Left lung (tissue), 4 donors: ENCODE measurements at regions not wholly inside any gene's neighbourhood (a gene's known extent, or its start where the extent isn't known, plus 50 kb on each side); places are given as distances from the start of the nearest gene placed in this dataset.
"Not testable (repeated sequence)": the region's sequence is repeated elsewhere in the genome, so short reads cannot be mapped to it uniquely, and the experiment has no call there.

Experiments used
- ATAC-seq: fragments of 200-7000 bp; cut with Tn5 transposase; one replicate; pipeline ENCODE4 v1.9.1; 2020; ENCODE audit warnings: moderate library complexity
- DNase-seq, 4 donors: peaks; one replicate each; pipeline ENCODE4 v3.0.0-alpha.2; 2013 to 2020
- H3K27ac ChIP-seq, 2 donors: fragments of 200-600 bp; sonication (generic) in 1 of 2; one replicate each; pipeline versions ENCODE4 v1.5.0 to v1.8.0; 2020 to 2021
- H3K27me3 ChIP-seq, 2 donors: fragments of 200-600 bp; sonication (generic) in 1 of 2; one replicate each; pipeline versions ENCODE4 v1.5.0 to v1.8.0; 2020 to 2021
- H3K36me3 ChIP-seq, 2 donors: fragments of 200-600 bp; sonication (generic) in 1 of 2; one replicate each; pipeline versions ENCODE4 v1.5.0 to v1.8.0; 2020 to 2021
- H3K4me1 ChIP-seq, 2 donors: fragments of 200-600 bp; one replicate each; pipeline ENCODE4 v1.8.0; 2021
- H3K4me3 ChIP-seq, 2 donors: fragments of 200-600 bp; sonication (generic) in 1 of 2; one replicate each; pipeline versions ENCODE4 v1.5.0 to v1.8.0; 2020 to 2021; ENCODE audit warnings: mild to moderate bottlenecking in 1 of 2
- H3K9me3 ChIP-seq, 2 donors: fragments of 200-600 bp; sonication (generic) in 1 of 2; one replicate each; pipeline versions ENCODE4 v1.5.0 to v1.8.0; 2020 to 2021
- intact Hi-C, 2 donors: fragments of 100-400 bp; cut with DNase I; formaldehyde crosslinking; loops; one replicate each; pipeline versions ENCODE4 v1.11.2 to v1.14.2; 2022
- TF ChIP-seq, protein P1 (sequence below), 2 donors: fragments of 200-600 bp; sonication (generic) in 1 of 2; IDR thresholded peaks; one replicate each; pipeline versions ENCODE4 v1.5.0 to v1.8.0; 2021; ENCODE audit warnings: antibody characterized with exemption in 2 of 2
- donor health status: DM: no; HTN: yes; CAD: no.
- donor health status: DM: no; HTN: no; CAD: no.

DNA sequence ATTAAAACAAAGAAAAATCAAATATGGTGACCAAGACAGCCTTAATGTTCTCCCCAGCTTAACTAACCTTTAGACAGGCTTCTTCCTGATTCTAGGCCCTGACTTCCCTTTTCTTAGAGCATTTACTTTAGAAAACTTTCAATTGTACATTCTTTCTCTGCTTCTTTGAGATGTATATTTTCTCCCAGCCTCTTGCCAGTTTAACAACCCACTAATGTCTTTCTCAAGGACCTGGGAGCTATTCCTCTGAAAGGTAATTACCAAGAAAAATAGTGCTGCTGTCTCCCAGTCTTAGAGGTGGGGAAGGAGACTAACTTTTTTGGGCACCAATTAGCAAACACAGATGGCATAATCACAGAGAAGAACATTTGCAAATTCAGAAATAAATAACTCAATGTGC is 62.8 kb upstream of the KCNQ5 start:
- no peak for DNase-seq
- no peaks in the 10 kb centered on the region for H3K4me1 ChIP-seq
- no peaks in the 10 kb centered on the region for H3K36me3 ChIP-seq
- TF ChIP-seq, protein P1, sequence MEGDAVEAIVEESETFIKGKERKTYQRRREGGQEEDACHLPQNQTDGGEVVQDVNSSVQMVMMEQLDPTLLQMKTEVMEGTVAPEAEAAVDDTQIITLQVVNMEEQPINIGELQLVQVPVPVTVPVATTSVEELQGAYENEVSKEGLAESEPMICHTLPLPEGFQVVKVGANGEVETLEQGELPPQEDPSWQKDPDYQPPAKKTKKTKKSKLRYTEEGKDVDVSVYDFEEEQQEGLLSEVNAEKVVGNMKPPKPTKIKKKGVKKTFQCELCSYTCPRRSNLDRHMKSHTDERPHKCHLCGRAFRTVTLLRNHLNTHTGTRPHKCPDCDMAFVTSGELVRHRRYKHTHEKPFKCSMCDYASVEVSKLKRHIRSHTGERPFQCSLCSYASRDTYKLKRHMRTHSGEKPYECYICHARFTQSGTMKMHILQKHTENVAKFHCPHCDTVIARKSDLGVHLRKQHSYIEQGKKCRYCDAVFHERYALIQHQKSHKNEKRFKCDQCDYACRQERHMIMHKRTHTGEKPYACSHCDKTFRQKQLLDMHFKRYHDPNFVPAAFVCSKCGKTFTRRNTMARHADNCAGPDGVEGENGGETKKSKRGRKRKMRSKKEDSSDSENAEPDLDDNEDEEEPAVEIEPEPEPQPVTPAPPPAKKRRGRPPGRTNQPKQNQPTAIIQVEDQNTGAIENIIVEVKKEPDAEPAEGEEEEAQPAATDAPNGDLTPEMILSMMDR (IDR thresholded peaks at IDR 0.05) = no peak
- intact Hi-C loops = no loop called here
- H3K4me3 ChIP-seq = no peak overlapping the region
- no peaks in the 10 kb centered on the region for H3K9me3 ChIP-seq
- ATAC-seq = no peak
- H3K27ac ChIP-seq = no peak overlapping the region
- H3K27me3 ChIP-seq = no peaks in the 10 kb centered on the region

DNA sequence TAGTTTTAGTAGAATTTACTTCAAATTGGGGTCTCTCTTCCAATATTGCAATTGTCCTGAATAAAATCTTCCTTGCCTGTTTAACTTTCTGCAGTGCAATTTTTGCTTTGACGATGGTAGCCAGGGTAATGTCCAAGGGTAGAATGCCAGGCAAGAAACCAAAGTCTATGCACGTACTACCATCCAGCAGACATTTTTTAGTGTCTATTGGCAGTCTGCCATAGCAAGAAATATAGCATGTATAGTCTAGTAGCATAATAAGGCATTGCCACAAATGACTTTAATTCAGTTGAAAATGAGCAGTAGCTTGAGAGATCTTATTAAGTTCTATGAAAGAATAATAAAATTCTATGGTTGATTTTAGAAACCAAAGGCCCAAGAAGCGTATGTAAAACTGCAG is 62.3 kb upstream of the KCNQ5 start:
- TF ChIP-seq, protein P1 (IDR thresholded peaks at IDR 0.05) = no peak
- Histone ChIP-seq H3K9me3 (no peaks in the 10 kb centered on the region), H3K27ac (no peak overlapping the region), H3K4me1 (no peaks in the 10 kb centered on the region), H3K27me3 (no peaks in the 10 kb centered on the region), H3K4me3 (no peak overlapping the region), H3K36me3 (no peaks in the 10 kb centered on the region)
- intact Hi-C loops = no loop called here
- no peak for DNase-seq
- no peak for ATAC-seq

DNA sequence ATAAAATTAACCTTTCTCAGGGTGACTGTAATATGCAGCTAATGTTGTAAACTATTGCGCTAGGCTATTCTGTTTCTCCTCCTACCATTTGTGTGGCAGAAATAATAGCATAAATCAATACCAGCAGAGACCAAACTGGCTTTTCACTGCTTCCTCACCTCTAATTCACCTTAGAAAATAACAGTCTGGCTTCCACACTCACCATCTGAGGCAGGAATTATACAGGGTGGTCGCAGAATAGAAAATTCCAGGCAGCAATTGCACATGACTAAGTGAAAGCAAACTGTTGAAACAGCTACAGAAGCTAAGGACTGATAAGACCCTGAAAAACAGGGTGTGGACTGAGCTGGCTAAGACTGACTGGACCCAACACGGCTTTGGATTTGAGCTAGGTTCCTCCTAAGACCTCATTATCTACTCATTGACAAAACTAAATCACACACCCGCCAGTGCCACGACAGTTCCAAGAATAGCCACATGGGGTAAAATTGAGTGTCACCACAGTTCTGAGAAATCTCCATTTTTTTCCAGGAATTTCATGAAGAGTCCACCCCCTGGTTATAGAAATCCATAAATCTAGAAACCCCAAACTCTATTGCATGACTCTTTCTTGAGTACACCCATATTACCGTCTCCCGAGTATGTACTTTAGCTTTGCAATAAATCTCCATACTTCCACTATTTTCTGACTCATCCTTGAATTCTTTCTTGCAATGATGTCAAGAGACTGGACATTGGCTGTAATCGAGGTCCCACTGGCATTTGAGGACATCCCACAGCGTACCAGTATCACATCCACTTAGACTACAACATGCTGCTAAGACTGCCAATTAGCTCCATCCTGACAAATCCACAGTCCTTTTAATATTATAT is 60.9 kb upstream of the KCNQ5 start:
- TF ChIP-seq, protein P1 (IDR thresholded peaks at IDR 0.05) = no peak
- no peak for ATAC-seq
- intact Hi-C loops = no loop called here

DNA sequence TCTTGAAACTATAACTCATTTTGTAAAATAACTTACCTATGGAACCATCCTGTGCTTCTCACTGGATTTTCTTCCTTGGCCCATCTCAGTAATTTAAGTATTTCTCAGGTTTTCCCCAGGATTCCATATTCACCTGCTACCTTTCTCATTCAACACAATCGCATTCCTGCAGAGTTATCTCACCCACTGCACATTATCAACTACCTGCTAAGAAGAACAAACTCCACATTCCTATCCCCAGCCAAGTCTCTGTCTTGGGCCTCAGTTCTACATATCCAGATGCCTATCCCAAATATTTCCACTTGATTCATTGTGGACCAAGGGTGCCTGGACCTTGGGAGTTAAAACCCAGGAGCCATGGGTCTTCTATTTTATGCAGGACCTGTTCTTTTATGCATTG is 60.2 kb upstream of the KCNQ5 start:
- H3K4me3 ChIP-seq = no peak overlapping the region
- H3K9me3 ChIP-seq = no peaks in the 10 kb centered on the region
- no peaks in the 10 kb centered on the region for H3K27me3 ChIP-seq
- TF ChIP-seq, protein P1 (IDR thresholded peaks at IDR 0.05) = no peak
- H3K36me3 ChIP-seq = no peaks in the 10 kb centered on the region
- no peaks in the 10 kb centered on the region for H3K4me1 ChIP-seq
- H3K27ac ChIP-seq = no peak overlapping the region
- intact Hi-C loops = no loop called here
- no peak for ATAC-seq
- DNase-seq = no peak

More for the DNA sequence above, 60.9 kb upstream of the KCNQ5 start:
- no peaks in the 10 kb centered on the region for H3K27me3 ChIP-seq
- H3K4me1 ChIP-seq = no peaks in the 10 kb centered on the region
- DNase-seq = no peak
- no peak overlapping the region for H3K4me3 ChIP-seq
- no peaks in the 10 kb centered on the region for H3K36me3 ChIP-seq
- H3K9me3 ChIP-seq = no peaks in the 10 kb centered on the region
- no peak overlapping the region for H3K27ac ChIP-seq

DNA sequence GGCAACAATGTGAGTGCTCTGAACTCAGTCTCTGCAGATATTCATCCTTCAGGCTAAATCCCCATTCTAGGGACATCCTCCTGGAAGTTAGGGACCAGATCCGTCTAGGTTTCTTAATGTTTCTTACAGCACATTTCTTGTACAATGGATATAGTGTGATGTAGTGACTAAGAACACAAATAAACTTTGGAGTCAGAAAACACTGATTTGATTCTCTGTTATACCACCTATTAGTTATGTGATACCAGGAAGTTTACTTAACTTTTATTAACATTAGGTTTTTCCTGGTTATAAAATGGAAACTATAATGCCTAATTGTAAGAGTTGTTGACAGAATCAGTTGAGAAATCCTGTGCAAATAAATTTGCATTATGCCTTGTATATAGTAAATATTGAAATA is 57.6 kb upstream of the KCNQ5 start:
- Histone ChIP-seq H3K4me1 (no peaks in the 10 kb centered on the region), H3K9me3 (no peaks in the 10 kb centered on the region), H3K27ac (no peak overlapping the region), H3K36me3 (no peaks in the 10 kb centered on the region), H3K4me3 (no peak overlapping the region), H3K27me3 (no peaks in the 10 kb centered on the region)
- no peak for DNase-seq
- TF ChIP-seq, protein P1 (IDR thresholded peaks at IDR 0.05) = no peak
- ATAC-seq = no peak
- intact Hi-C loops = no loop called here

DNA sequence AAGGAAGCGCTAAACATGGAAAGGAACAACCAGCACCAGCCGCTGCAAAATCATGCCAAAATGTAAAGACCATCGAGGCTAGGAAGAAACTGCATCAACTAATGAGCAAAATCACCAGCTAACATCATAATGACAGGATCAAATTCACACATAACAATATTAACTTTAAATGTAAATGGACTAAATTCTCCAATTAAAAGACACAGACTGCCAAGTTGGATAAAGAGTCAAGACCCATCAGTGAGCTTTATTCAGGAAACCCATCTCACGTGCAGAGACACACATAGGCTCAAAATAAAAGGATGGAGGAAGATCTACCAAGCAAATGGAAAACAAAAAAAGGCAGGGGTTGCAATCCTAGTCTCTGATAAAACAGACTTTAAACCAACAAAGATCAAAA is 49.9 kb upstream of the KCNQ5 start:
- H3K27ac ChIP-seq, ATAC-seq, DNase-seq, H3K27me3 ChIP-seq, H3K9me3 ChIP-seq, H3K4me3 ChIP-seq, H3K36me3 ChIP-seq, intact Hi-C loops, H3K4me1 ChIP-seq: not testable (repeated sequence)
